Stimulated activated CD4-positive, alpha-beta T cell treated with anti-CD3 and anti-CD28 coated beads, Interleukin-15, amount 100 ng/mL, for 1 hour (primary cell): ENCODE measurements at regions not wholly inside any gene's neighbourhood (a gene's known extent, or its start where the extent isn't known, plus 50 kb on each side); places are given as distances from the start of the nearest gene placed in this dataset.
"Not testable (repeated sequence)": the region's sequence is repeated elsewhere in the genome, so short reads cannot be mapped to it uniquely, and the experiment has no call there.

Experiments
- DNase-seq, 2 donors: peaks; one replicate each; pipeline ENCODE4 v3.0.0-alpha.2; 2020; ENCODE audit warnings: low read depth in 1 of 2, low spot score in 1 of 2

GRCh38 chr2:403682-404081 is 115.8 kb upstream of the ALKAL2 start:
- DNase-seq: no peak

GRCh38 chr2:402721-403120 is 114.8 kb upstream of the ALKAL2 start:
- DNase-seq: no peak

GRCh38 chr2:402206-402605 is 114.3 kb upstream of the ALKAL2 start:
- DNase-seq: no peak

- DNase-seq: no peak
Measured at GRCh38 chr2:401019-401679, 113.3 kb upstream of the ALKAL2 start.

- DNase-seq: no peak
Measured at GRCh38 chr2:397926-398325, 110.0 kb upstream of the ALKAL2 start.

- no peak for DNase-seq
Measured at GRCh38 chr2:397521-397920, 109.6 kb upstream of the ALKAL2 start.

GRCh38 chr2:396903-397302 is 109.0 kb upstream of the ALKAL2 start:
- DNase-seq: no peak

- DNase-seq: no peak
Measured at GRCh38 chr2:395886-396285, 108.0 kb upstream of the ALKAL2 start.

GRCh38 chr2:393711-394696 is 106.1 kb upstream of the ALKAL2 start:
- DNase-seq: peak in 1 of 2 donors; percentile 24

GRCh38 chr2:392926-393280 is 105.0 kb upstream of the ALKAL2 start:
- DNase-seq: no peak

- DNase-seq: no peak
Measured at GRCh38 chr2:392181-392925, 104.5 kb upstream of the ALKAL2 start.

GRCh38 chr2:391696-392095 is 103.8 kb upstream of the ALKAL2 start:
- no peak for DNase-seq

GRCh38 chr2:390959-391358 is 103.1 kb upstream of the ALKAL2 start:
- DNase-seq: no peak

- not testable (repeated sequence) for DNase-seq
Measured at GRCh38 chr2:389985-390384, 102.1 kb upstream of the ALKAL2 start.

- not testable (repeated sequence) for DNase-seq
Measured at GRCh38 chr2:388752-389151, 100.9 kb upstream of the ALKAL2 start.

GRCh38 chr2:387980-388421 is 100.1 kb upstream of the ALKAL2 start:
- DNase-seq: no peak

GRCh38 chr2:386406-387103 is 98.7 kb upstream of the ALKAL2 start:
- DNase-seq: no peak

GRCh38 chr2:385785-386184 is 97.9 kb upstream of the ALKAL2 start:
- no peak for DNase-seq

- no peak for DNase-seq
Measured at GRCh38 chr2:385061-385460, 97.2 kb upstream of the ALKAL2 start.

GRCh38 chr2:383888-384287 is 96.0 kb upstream of the ALKAL2 start:
- DNase-seq: no peak

- no peak for DNase-seq
Measured at GRCh38 chr2:383178-383577, 95.3 kb upstream of the ALKAL2 start.
